ENCODE measurements at regions not wholly inside any gene's neighbourhood (a gene's known extent, or its start where the extent isn't known, plus 50 kb on each side); places are given as distances from the start of the nearest gene placed in this dataset.

GRCh38 chr10:4357911-4358310 lies 468.1 kb upstream of the AKR1E2 start:
- Histone ChIP-seq H3K9ac (ENCODE audit: low read length) (no peak overlapping the region), H3K79me2 (ENCODE audit: insufficient read depth, low read length) (no peaks in the 10 kb centered on the region), H3K4me2 (ENCODE audit: low read depth, low read length, poor library complexity, severe bottlenecking) (no peak overlapping the region), H2AFZ (ENCODE audit: low read depth, low read length, severe bottlenecking) (no peak overlapping the region), H3K36me3 (ENCODE audit: low read length) (no peaks in the 10 kb centered on the region), H3K27me3 (ENCODE audit: low read length) (no peaks in the 10 kb centered on the region), H3K9me2 (replicated peaks; ENCODE audit: insufficient read depth, low read length) (no peaks in the 10 kb centered on the region; the same call in 1 of the 2 replicates), H4K20me1 (ENCODE audit: low read depth, low read length) (no peaks in the 10 kb centered on the region), H3F3A (ENCODE audit: insufficient read depth) (no peaks in the 10 kb centered on the region), H3K27ac (ENCODE audit: low read depth, low read length) (no peak overlapping the region), H3K4me3 (ENCODE audit: insufficient read depth, low read length, poor library complexity, severe bottlenecking) (no peak overlapping the region), H3K9me3 (ENCODE audit: insufficient read depth, low read length) (no peaks in the 10 kb centered on the region)
- no peak for TF ChIP-seq EZH2phosphoT487 (conservative IDR thresholded peaks at IDR 0.05; ENCODE audit: low read length)
- TF ChIP-seq CTCF (IDR thresholded peaks at IDR 0.05; ENCODE audit: insufficient read depth, low read length, poor library complexity, severe bottlenecking): no peak

GRCh38 chr10:4355350-4355749 lies 470.7 kb upstream of the AKR1E2 start:
- Histone ChIP-seq H3K27ac (ENCODE audit: low read depth, low read length) (no peak overlapping the region), H3K9ac (ENCODE audit: low read length) (no peak overlapping the region), H2AFZ (ENCODE audit: low read depth, low read length, severe bottlenecking) (no peak overlapping the region)

GRCh38 chr10:4354382-4354812 lies 471.6 kb upstream of the AKR1E2 start:
- Histone ChIP-seq H3F3A (ENCODE audit: insufficient read depth) (no peaks in the 10 kb centered on the region), H3K9me2 (replicated peaks; ENCODE audit: insufficient read depth, low read length) (no peaks in the 10 kb centered on the region; the same call in 1 of the 2 replicates), H3K27me3 (ENCODE audit: low read length) (no peaks in the 10 kb centered on the region), H2AFZ (ENCODE audit: low read depth, low read length, severe bottlenecking) (no peak overlapping the region), H4K20me1 (ENCODE audit: low read depth, low read length) (no peaks in the 10 kb centered on the region), H3K79me2 (ENCODE audit: insufficient read depth, low read length) (no peaks in the 10 kb centered on the region), H3K9ac (ENCODE audit: low read length) (no peak overlapping the region), H3K36me3 (ENCODE audit: low read length) (no peaks in the 10 kb centered on the region), H3K9me3 (ENCODE audit: insufficient read depth, low read length) (no peaks in the 10 kb centered on the region), H3K4me3 (ENCODE audit: insufficient read depth, low read length, poor library complexity, severe bottlenecking) (no peak overlapping the region), H3K4me2 (ENCODE audit: low read depth, low read length, poor library complexity, severe bottlenecking) (no peak overlapping the region), H3K27ac (ENCODE audit: low read depth, low read length) (no peak overlapping the region)
- TF ChIP-seq CTCF (IDR thresholded peaks at IDR 0.05; ENCODE audit: insufficient read depth, low read length, poor library complexity, severe bottlenecking) (no peak), EZH2phosphoT487 (conservative IDR thresholded peaks at IDR 0.05; ENCODE audit: low read length) (no peak)

More at GRCh38 chr10:4355350-4355749, 470.7 kb upstream of the AKR1E2 start:
- Histone ChIP-seq H3K79me2 (ENCODE audit: insufficient read depth, low read length) (no peaks in the 10 kb centered on the region), H3K9me2 (replicated peaks; ENCODE audit: insufficient read depth, low read length) (no peaks in the 10 kb centered on the region; the same call in 1 of the 2 replicates), H3K36me3 (ENCODE audit: low read length) (no peaks in the 10 kb centered on the region), H3K27me3 (ENCODE audit: low read length) (no peaks in the 10 kb centered on the region), H3F3A (ENCODE audit: insufficient read depth) (no peaks in the 10 kb centered on the region), H3K4me3 (ENCODE audit: insufficient read depth, low read length, poor library complexity, severe bottlenecking) (no peak overlapping the region), H3K9me3 (ENCODE audit: insufficient read depth, low read length) (no peaks in the 10 kb centered on the region), H4K20me1 (ENCODE audit: low read depth, low read length) (no peaks in the 10 kb centered on the region), H3K4me2 (ENCODE audit: low read depth, low read length, poor library complexity, severe bottlenecking) (no peak overlapping the region)
- TF ChIP-seq CTCF (IDR thresholded peaks at IDR 0.05; ENCODE audit: insufficient read depth, low read length, poor library complexity, severe bottlenecking): no peak
- no peak for TF ChIP-seq EZH2phosphoT487 (conservative IDR thresholded peaks at IDR 0.05; ENCODE audit: low read length)
